ENCODE measurements at regions not wholly inside any gene's neighbourhood (a gene's known extent, or its start where the extent isn't known, plus 50 kb on each side); places are given as distances from the start of the nearest gene placed in this dataset.

- TF ChIP-seq ZNF565 (CRISPR knock-in tag; conservative IDR thresholded peaks at IDR 0.05; ENCODE audit: low read depth) (no peak), ZFP30 (CRISPR knock-in tag; IDR thresholded peaks at IDR 0.05) (no peak), BACH2 (CRISPR knock-in tag; IDR thresholded peaks at IDR 0.05; ENCODE audit: borderline replicate concordance) (no peak), ZC3H10 (CRISPR knock-in tag; IDR thresholded peaks at IDR 0.05) (no peak), ZFP3 (CRISPR knock-in tag; IDR thresholded peaks at IDR 0.05) (no peak), ZNF8 (CRISPR knock-in tag; IDR thresholded peaks at IDR 0.05) (no peak), PPARA (CRISPR knock-in tag; IDR thresholded peaks at IDR 0.05; ENCODE audit: borderline replicate concordance) (no peak), ZNF70 (CRISPR knock-in tag; IDR thresholded peaks at IDR 0.05) (no peak), CSRNP3 (CRISPR knock-in tag; IDR thresholded peaks at IDR 0.05) (no peak), OSR1 (CRISPR knock-in tag; IDR thresholded peaks at IDR 0.05) (no peak), GLIS3 (CRISPR knock-in tag; IDR thresholded peaks at IDR 0.05) (no peak), CREB5 (CRISPR knock-in tag; IDR thresholded peaks at IDR 0.05; ENCODE audit: low read depth) (no peak), ESRRG (CRISPR knock-in tag; IDR thresholded peaks at IDR 0.05) (no peak), TOX (CRISPR knock-in tag; IDR thresholded peaks at IDR 0.05; ENCODE audit: borderline replicate concordance) (no peak), TCF4 (CRISPR knock-in tag; IDR thresholded peaks at IDR 0.05; ENCODE audit: borderline replicate concordance) (no peak), ISL1 (CRISPR knock-in tag; IDR thresholded peaks at IDR 0.05) (no peak)
- TF ChIP-seq, protein P1, sequence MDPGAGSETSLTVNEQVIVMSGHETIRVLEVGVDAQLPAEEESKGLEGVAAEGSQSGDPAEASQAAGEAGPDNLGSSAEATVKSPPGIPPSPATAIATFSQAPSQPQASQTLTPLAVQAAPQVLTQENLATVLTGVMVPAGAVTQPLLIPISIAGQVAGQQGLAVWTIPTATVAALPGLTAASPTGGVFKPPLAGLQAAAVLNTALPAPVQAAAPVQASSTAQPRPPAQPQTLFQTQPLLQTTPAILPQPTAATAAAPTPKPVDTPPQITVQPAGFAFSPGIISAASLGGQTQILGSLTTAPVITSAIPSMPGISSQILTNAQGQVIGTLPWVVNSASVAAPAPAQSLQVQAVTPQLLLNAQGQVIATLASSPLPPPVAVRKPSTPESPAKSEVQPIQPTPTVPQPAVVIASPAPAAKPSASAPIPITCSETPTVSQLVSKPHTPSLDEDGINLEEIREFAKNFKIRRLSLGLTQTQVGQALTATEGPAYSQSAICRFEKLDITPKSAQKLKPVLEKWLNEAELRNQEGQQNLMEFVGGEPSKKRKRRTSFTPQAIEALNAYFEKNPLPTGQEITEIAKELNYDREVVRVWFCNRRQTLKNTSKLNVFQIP (CRISPR knock-in tag; IDR thresholded peaks at IDR 0.05; ENCODE audit: borderline replicate concordance, low read depth) = no peak
- TF ChIP-seq, protein P2, sequence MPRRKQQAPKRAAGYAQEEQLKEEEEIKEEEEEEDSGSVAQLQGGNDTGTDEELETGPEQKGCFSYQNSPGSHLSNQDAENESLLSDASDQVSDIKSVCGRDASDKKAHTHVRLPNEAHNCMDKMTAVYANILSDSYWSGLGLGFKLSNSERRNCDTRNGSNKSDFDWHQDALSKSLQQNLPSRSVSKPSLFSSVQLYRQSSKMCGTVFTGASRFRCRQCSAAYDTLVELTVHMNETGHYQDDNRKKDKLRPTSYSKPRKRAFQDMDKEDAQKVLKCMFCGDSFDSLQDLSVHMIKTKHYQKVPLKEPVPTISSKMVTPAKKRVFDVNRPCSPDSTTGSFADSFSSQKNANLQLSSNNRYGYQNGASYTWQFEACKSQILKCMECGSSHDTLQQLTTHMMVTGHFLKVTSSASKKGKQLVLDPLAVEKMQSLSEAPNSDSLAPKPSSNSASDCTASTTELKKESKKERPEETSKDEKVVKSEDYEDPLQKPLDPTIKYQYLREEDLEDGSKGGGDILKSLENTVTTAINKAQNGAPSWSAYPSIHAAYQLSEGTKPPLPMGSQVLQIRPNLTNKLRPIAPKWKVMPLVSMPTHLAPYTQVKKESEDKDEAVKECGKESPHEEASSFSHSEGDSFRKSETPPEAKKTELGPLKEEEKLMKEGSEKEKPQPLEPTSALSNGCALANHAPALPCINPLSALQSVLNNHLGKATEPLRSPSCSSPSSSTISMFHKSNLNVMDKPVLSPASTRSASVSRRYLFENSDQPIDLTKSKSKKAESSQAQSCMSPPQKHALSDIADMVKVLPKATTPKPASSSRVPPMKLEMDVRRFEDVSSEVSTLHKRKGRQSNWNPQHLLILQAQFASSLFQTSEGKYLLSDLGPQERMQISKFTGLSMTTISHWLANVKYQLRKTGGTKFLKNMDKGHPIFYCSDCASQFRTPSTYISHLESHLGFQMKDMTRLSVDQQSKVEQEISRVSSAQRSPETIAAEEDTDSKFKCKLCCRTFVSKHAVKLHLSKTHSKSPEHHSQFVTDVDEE (CRISPR knock-in tag; IDR thresholded peaks at IDR 0.05) = no peak
- ATAC-seq = no peak
Measured at GRCh38 chr5:8239198-8239597, 370.2 kb downstream of the MTRR start.

DNA sequence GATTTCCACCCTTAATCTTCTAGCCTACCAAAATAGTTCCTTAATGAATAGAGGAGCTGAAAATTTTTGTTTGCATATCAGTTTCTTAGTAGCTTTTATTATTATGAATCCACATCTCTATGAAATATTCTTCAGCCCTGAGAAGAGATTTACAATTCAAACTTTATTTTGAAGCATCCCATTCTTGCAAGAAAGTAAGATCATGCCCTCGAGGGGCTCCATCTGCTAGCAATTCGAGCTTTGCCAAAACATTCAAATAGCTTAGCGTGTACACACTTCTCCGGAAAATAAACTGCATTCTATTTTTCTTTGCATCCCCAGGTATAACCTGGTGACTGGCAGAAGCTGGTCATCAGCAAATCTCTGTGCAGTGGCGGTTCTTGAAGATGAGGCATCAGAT is 370.7 kb downstream of the MTRR start:
- TF ChIP-seq BACH2 (CRISPR knock-in tag; IDR thresholded peaks at IDR 0.05; ENCODE audit: borderline replicate concordance) = no peak
- no peak for TF ChIP-seq RARB (CRISPR knock-in tag; IDR thresholded peaks at IDR 0.05)
- TF ChIP-seq, protein P1 (CRISPR knock-in tag; IDR thresholded peaks at IDR 0.05; ENCODE audit: borderline replicate concordance, low read depth) = no peak
- TF ChIP-seq, protein P2 (CRISPR knock-in tag; IDR thresholded peaks at IDR 0.05) = no peak
- TF ChIP-seq ARNTL (CRISPR knock-in tag; IDR thresholded peaks at IDR 0.05; ENCODE audit: borderline replicate concordance, low read depth) = no peak
- no peak for TF ChIP-seq ZNF565 (CRISPR knock-in tag; conservative IDR thresholded peaks at IDR 0.05; ENCODE audit: low read depth)
- TF ChIP-seq, protein P3, sequence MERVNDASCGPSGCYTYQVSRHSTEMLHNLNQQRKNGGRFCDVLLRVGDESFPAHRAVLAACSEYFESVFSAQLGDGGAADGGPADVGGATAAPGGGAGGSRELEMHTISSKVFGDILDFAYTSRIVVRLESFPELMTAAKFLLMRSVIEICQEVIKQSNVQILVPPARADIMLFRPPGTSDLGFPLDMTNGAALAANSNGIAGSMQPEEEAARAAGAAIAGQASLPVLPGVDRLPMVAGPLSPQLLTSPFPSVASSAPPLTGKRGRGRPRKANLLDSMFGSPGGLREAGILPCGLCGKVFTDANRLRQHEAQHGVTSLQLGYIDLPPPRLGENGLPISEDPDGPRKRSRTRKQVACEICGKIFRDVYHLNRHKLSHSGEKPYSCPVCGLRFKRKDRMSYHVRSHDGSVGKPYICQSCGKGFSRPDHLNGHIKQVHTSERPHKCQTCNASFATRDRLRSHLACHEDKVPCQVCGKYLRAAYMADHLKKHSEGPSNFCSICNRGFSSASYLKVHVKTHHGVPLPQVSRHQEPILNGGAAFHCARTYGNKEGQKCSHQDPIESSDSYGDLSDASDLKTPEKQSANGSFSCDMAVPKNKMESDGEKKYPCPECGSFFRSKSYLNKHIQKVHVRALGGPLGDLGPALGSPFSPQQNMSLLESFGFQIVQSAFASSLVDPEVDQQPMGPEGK (CRISPR knock-in tag; IDR thresholded peaks at IDR 0.05; ENCODE audit: borderline replicate concordance) = no peak
- TF ChIP-seq ZFP30 (CRISPR knock-in tag; IDR thresholded peaks at IDR 0.05) = no peak
- TF ChIP-seq ISL1 (CRISPR knock-in tag; IDR thresholded peaks at IDR 0.05) = no peak
- no peak for TF ChIP-seq OSR1 (CRISPR knock-in tag; IDR thresholded peaks at IDR 0.05)
- no peak for ATAC-seq

Data from SK-N-SH treated with all-trans-retinoic acid at 6 μM for 48 hours (cell line).